ENCODE measurements at regions not wholly inside any gene's neighbourhood (a gene's known extent, or its start where the extent isn't known, plus 50 kb on each side); places are given as distances from the start of the nearest gene placed in this dataset.

DNA sequence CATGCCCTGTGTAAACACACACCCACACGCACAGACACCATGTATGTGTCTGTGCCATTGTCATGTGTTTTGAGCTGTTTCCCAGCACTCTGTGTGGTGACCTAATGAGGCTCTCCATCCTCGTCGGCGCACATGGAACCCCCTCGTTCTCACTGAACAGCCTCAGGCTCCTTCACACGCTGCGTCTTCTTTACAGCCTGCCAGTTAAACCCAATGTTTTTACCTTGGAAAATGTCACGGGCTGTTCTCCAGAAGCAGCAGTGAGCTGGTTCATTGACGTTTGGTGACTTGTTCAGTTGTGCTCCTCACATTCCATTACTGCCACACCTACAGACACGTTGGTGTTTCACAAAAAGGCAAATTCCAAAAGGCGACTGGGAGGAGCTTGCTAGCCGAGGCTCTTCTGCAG lies 201.0 kb upstream of the FOXQ1 start:
- Histone ChIP-seq H3K4me1 (ENCODE audit: low read length) (no peaks in the 10 kb centered on the region), H3K36me3 (replicated peaks; ENCODE audit: low read depth, low read length) (no peaks in the 10 kb centered on the region), H3K4me2 (ENCODE audit: low read length) (no peak overlapping the region), H2AFZ (ENCODE audit: low read depth, low read length) (no peak overlapping the region), H3K27ac (ENCODE audit: low read length) (no peak overlapping the region), H3K9ac (ENCODE audit: low read length) (no peak overlapping the region), H4K20me1 (ENCODE audit: insufficient read depth, low read length) (no peaks in the 10 kb centered on the region), H3K27me3 (ENCODE audit: low read depth, low read length) (no peaks in the 10 kb centered on the region; the same call in 1 of the 2 replicates), H3K9me3 (ENCODE audit: insufficient read depth, low read length) (no peaks in the 10 kb centered on the region), H3K79me2 (ENCODE audit: low read length) (no peaks in the 10 kb centered on the region), H3K4me3 (ENCODE audit: low read length) (no peak overlapping the region)
- TF ChIP-seq EZH2phosphoT487 (IDR thresholded peaks at IDR 0.05; ENCODE audit: low read depth): no peak

DNA sequence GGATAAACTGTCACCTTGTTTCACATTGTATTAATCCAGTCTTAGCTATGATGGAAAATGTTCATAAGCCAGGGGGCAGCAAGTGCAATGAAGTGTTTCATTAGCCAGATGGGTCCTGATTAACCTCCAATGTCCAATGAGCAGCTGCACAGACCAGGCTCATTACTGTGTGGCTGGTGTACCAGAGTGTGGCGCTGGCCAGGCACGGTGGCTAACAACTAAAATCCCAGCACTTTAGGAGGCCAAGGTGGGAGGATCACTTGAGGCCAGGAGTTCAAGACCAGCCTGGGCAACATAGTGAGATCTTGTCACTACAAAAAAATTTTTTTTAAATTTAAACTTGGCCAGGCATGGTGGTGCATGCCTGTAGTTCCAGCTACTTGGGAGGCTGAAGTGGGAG lies 201.7 kb upstream of the FOXQ1 start:
- H3K9me3 ChIP-seq (ENCODE audit: insufficient read depth, low read length): no peaks in the 10 kb centered on the region
- H4K20me1 ChIP-seq (ENCODE audit: insufficient read depth, low read length): no peaks in the 10 kb centered on the region
- no peak overlapping the region for H3K4me2 ChIP-seq (ENCODE audit: low read length)
- no peaks in the 10 kb centered on the region; the same call in 1 of the 2 replicates for H3K27me3 ChIP-seq (ENCODE audit: low read depth, low read length)
- H3K9ac ChIP-seq (ENCODE audit: low read length): no peak overlapping the region
- no peak overlapping the region for H3K27ac ChIP-seq (ENCODE audit: low read length)
- no peak overlapping the region for H2AFZ ChIP-seq (ENCODE audit: low read depth, low read length)
- H3K4me3 ChIP-seq (ENCODE audit: low read length): no peak overlapping the region
- TF ChIP-seq, protein P1, sequence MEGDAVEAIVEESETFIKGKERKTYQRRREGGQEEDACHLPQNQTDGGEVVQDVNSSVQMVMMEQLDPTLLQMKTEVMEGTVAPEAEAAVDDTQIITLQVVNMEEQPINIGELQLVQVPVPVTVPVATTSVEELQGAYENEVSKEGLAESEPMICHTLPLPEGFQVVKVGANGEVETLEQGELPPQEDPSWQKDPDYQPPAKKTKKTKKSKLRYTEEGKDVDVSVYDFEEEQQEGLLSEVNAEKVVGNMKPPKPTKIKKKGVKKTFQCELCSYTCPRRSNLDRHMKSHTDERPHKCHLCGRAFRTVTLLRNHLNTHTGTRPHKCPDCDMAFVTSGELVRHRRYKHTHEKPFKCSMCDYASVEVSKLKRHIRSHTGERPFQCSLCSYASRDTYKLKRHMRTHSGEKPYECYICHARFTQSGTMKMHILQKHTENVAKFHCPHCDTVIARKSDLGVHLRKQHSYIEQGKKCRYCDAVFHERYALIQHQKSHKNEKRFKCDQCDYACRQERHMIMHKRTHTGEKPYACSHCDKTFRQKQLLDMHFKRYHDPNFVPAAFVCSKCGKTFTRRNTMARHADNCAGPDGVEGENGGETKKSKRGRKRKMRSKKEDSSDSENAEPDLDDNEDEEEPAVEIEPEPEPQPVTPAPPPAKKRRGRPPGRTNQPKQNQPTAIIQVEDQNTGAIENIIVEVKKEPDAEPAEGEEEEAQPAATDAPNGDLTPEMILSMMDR (IDR thresholded peaks at IDR 0.05; ENCODE audit: low read depth, low read length): no peak
- no peak for TF ChIP-seq EZH2phosphoT487 (IDR thresholded peaks at IDR 0.05; ENCODE audit: low read depth)
- no peaks in the 10 kb centered on the region for H3K36me3 ChIP-seq (replicated peaks; ENCODE audit: low read depth, low read length)
- H3K79me2 ChIP-seq (ENCODE audit: low read length): no peaks in the 10 kb centered on the region
- H3K4me1 ChIP-seq (ENCODE audit: low read length): no peaks in the 10 kb centered on the region

DNA sequence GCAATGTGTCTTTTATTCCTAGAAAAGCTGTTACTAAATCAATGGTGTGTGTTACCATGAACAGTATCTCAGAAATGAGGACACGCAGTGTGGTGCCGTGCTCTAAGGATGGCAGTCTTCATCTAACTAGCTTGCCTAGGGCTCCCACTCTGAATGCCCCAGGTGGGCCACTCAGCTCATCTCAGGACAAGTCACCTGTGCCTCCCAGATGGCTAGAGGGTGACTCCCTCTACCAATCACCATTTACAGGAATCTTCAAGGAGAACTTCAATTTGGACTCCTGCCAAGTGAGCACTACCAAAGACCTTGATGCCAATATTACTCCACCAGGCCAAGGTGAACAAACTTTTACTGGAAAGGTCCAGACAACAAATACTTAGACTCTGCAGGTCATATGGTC lies 202.8 kb upstream of the FOXQ1 start:
- Histone ChIP-seq H3K4me1 (ENCODE audit: low read length) (no peaks in the 10 kb centered on the region), H3K9me3 (ENCODE audit: insufficient read depth, low read length) (no peaks in the 10 kb centered on the region), H3K27me3 (ENCODE audit: low read depth, low read length) (no peaks in the 10 kb centered on the region; the same call in 1 of the 2 replicates), H4K20me1 (ENCODE audit: insufficient read depth, low read length) (no peaks in the 10 kb centered on the region), H2AFZ (ENCODE audit: low read depth, low read length) (no peak overlapping the region), H3K36me3 (replicated peaks; ENCODE audit: low read depth, low read length) (no peaks in the 10 kb centered on the region), H3K4me2 (ENCODE audit: low read length) (no peak overlapping the region), H3K79me2 (ENCODE audit: low read length) (no peaks in the 10 kb centered on the region), H3K4me3 (ENCODE audit: low read length) (no peak overlapping the region), H3K9ac (ENCODE audit: low read length) (no peak overlapping the region), H3K27ac (ENCODE audit: low read length) (no peak overlapping the region)
- TF ChIP-seq EZH2phosphoT487 (IDR thresholded peaks at IDR 0.05; ENCODE audit: low read depth): no peak
- TF ChIP-seq, protein P1 (IDR thresholded peaks at IDR 0.05; ENCODE audit: low read depth, low read length): no peak

DNA sequence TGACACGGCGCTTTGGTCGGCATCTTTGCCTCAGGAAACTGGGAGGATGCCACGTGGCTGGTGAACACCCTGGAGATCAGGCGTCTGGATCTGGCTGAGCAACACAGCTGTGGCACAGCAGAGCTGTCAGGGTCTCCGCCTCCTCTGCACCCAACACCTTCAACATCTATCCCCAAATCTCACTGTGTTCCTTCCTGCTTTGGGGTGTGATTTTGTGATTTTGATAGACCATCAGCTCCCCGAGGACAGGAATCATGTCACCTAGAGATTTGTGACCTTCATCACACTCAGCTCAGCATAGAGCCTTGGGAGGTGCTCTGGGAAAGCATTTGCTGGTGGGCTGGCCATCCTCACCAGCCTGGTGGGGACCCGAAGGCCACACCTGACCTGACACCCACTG lies 203.7 kb upstream of the FOXQ1 start:
- no peak overlapping the region for H3K4me2 ChIP-seq (ENCODE audit: low read length)
- no peak overlapping the region for H3K27ac ChIP-seq (ENCODE audit: low read length)
- H3K4me3 ChIP-seq (ENCODE audit: low read length): no peak overlapping the region
- H2AFZ ChIP-seq (ENCODE audit: low read depth, low read length): no peak overlapping the region
- no peaks in the 10 kb centered on the region for H3K36me3 ChIP-seq (replicated peaks; ENCODE audit: low read depth, low read length)
- no peak overlapping the region for H3K9ac ChIP-seq (ENCODE audit: low read length)
- no peaks in the 10 kb centered on the region for H4K20me1 ChIP-seq (ENCODE audit: insufficient read depth, low read length)
- no peaks in the 10 kb centered on the region; the same call in 1 of the 2 replicates for H3K27me3 ChIP-seq (ENCODE audit: low read depth, low read length)
- no peaks in the 10 kb centered on the region for H3K4me1 ChIP-seq (ENCODE audit: low read length)
- no peaks in the 10 kb centered on the region for H3K9me3 ChIP-seq (ENCODE audit: insufficient read depth, low read length)
- no peaks in the 10 kb centered on the region for H3K79me2 ChIP-seq (ENCODE audit: low read length)
- TF ChIP-seq EZH2phosphoT487 (IDR thresholded peaks at IDR 0.05; ENCODE audit: low read depth): no peak
- TF ChIP-seq, protein P1 (IDR thresholded peaks at IDR 0.05; ENCODE audit: low read depth, low read length): no peak

DNA sequence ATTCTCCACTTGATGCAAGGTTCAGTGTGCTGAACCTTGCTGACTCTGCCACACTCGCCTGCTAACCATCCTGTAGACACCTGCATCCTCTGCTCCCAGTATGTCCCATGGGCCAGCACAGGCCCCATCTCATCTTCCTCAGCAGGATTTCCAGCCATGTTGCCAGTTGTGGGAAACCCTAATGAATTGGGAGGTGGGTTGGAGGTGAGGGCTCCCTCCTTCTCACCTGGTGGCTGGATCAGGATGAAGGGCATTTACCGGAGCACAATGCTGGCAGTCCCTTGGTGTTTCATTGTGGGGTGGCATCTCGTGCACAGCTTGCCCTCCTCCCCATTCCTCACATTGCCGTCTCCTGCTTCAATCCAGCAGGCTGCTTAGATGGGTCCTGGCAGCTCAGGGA lies 204.3 kb upstream of the FOXQ1 start:
- no peak overlapping the region for H3K4me3 ChIP-seq (ENCODE audit: low read length)
- H3K79me2 ChIP-seq (ENCODE audit: low read length): no peaks in the 10 kb centered on the region
- H3K36me3 ChIP-seq (replicated peaks; ENCODE audit: low read depth, low read length): no peaks in the 10 kb centered on the region
- TF ChIP-seq EZH2phosphoT487 (IDR thresholded peaks at IDR 0.05; ENCODE audit: low read depth): no peak
- TF ChIP-seq, protein P1 (IDR thresholded peaks at IDR 0.05; ENCODE audit: low read depth, low read length): no peak
- no peak overlapping the region for H2AFZ ChIP-seq (ENCODE audit: low read depth, low read length)
- H4K20me1 ChIP-seq (ENCODE audit: insufficient read depth, low read length): no peaks in the 10 kb centered on the region
- no peak overlapping the region for H3K4me2 ChIP-seq (ENCODE audit: low read length)
- no peaks in the 10 kb centered on the region for H3K9me3 ChIP-seq (ENCODE audit: insufficient read depth, low read length)
- H3K27ac ChIP-seq (ENCODE audit: low read length): no peak overlapping the region
- no peak overlapping the region for H3K9ac ChIP-seq (ENCODE audit: low read length)
- no peaks in the 10 kb centered on the region; the same call in none of the 2 replicates for H3K27me3 ChIP-seq (ENCODE audit: low read depth, low read length)
- H3K4me1 ChIP-seq (ENCODE audit: low read length): no peaks in the 10 kb centered on the region
